H9 (cell line): ENCODE measurements at regions not wholly inside any gene's neighbourhood (a gene's known extent, or its start where the extent isn't known, plus 50 kb on each side); places are given as distances from the start of the nearest gene placed in this dataset.

ENCODE experiments used
- DNase-seq: peaks from one replicate; pipeline ENCODE4 v3.0.0-alpha.2; 2017
- H2AFZ ChIP-seq: one replicate; pipeline ENCODE4 v1.6.1; 2013; ENCODE audit warnings: mild to moderate bottlenecking, low read length, control low read depth, moderate library complexity
- H2AK5ac ChIP-seq: 2 replicates; pipeline ENCODE4 v1.6.1; 2013; ENCODE audit warnings: low read length, control low read depth, mixed read lengths; ENCODE audit not compliant: insufficient read length
- H2BK120ac ChIP-seq: one replicate; pipeline ENCODE4 v1.6.1; 2013; ENCODE audit warnings: low read depth, mild to moderate bottlenecking, low read length, control low read depth, inconsistent platforms; ENCODE audit not compliant: poor library complexity, severe bottlenecking
- H2BK12ac ChIP-seq: 2 replicates; pipeline ENCODE4 v1.6.1; 2013; ENCODE audit warnings: low read length, control low read depth, mixed read lengths, low read depth; ENCODE audit not compliant: insufficient read length
- H2BK15ac ChIP-seq: 2 replicates; pipeline ENCODE4 v1.6.1; 2013; ENCODE audit warnings: low read depth, low read length, control low read depth
- H2BK20ac ChIP-seq: one replicate; pipeline ENCODE4 v1.6.1; 2013; ENCODE audit warnings: low read depth, mild to moderate bottlenecking, low read length, control low read depth, inconsistent platforms; ENCODE audit not compliant: poor library complexity, severe bottlenecking
- H2BK5ac ChIP-seq: 2 replicates; pipeline ENCODE4 v1.6.1; 2013; ENCODE audit warnings: low read length, control low read depth, mixed read lengths; ENCODE audit not compliant: insufficient read length
- H3K14ac ChIP-seq: 2 replicates; pipeline ENCODE4 v1.6.1; 2013; ENCODE audit warnings: low read length, control low read depth; ENCODE audit not compliant: insufficient read depth
- H3K18ac ChIP-seq: 2 replicates; pipeline ENCODE4 v1.6.1; 2013; ENCODE audit warnings: low read depth, mild to moderate bottlenecking, mixed read lengths, low read length, control low read depth; ENCODE audit not compliant: insufficient read length
- H3K23ac ChIP-seq: 2 replicates; pipeline ENCODE4 v1.6.1; 2013; ENCODE audit warnings: low read length, control low read depth, mixed read lengths, low read depth; ENCODE audit not compliant: insufficient read length
- H3K23me2 ChIP-seq: 2 replicates; pipeline ENCODE4 v1.6.1; 2013; ENCODE audit warnings: low read depth, mild to moderate bottlenecking, mixed read lengths, low read length, control low read depth; ENCODE audit not compliant: insufficient read length, poor library complexity, severe bottlenecking
- H3K27ac ChIP-seq: 2 replicates; pipeline ENCODE4 v1.5.1; 2013; ENCODE audit warnings: low read length, control low read depth, mixed read lengths, low read depth; ENCODE audit not compliant: insufficient read length
- H3K27me3 ChIP-seq: 2 replicates; pipeline ENCODE4 v1.6.1; 2013; ENCODE audit warnings: low read length, control low read depth, inconsistent platforms; ENCODE audit not compliant: insufficient read depth
- H3K4ac ChIP-seq: 2 replicates; pipeline ENCODE4 v1.6.1; 2013; ENCODE audit warnings: low read depth, mild to moderate bottlenecking, control low read depth, inconsistent platforms, low read length, moderate library complexity
- H3K4me1 ChIP-seq: 2 replicates; pipeline ENCODE4 v1.6.1; 2013; ENCODE audit warnings: low read length, control low read depth, inconsistent platforms; ENCODE audit not compliant: insufficient read depth
- H3K4me2 ChIP-seq: 2 replicates; pipeline ENCODE4 v1.6.1; 2013; ENCODE audit warnings: low read length, control low read depth, mixed read lengths; ENCODE audit not compliant: insufficient read length, insufficient read depth
- H3K56ac ChIP-seq: 2 replicates; pipeline ENCODE4 v1.6.1; 2013; ENCODE audit warnings: low read depth, mild to moderate bottlenecking, mixed read lengths, low read length, control low read depth; ENCODE audit not compliant: insufficient read length
- H3K79me1 ChIP-seq: 2 replicates; pipeline ENCODE4 v1.6.1; 2013; ENCODE audit warnings: low read depth, mild to moderate bottlenecking, moderate library complexity, low read length, control low read depth, inconsistent platforms; ENCODE audit not compliant: insufficient read depth, poor library complexity, severe bottlenecking
- H3K79me2 ChIP-seq: 2 replicates; pipeline ENCODE4 v1.6.1; 2013; ENCODE audit warnings: low read length, control low read depth, inconsistent platforms; ENCODE audit not compliant: insufficient read depth
- H3K9ac ChIP-seq: 2 replicates; pipeline ENCODE4 v1.6.1; 2013; ENCODE audit warnings: low read length, control low read depth, mixed read lengths; ENCODE audit not compliant: insufficient read length; ENCODE audit errors: extremely low read depth
- H3K9me3 ChIP-seq: one replicate; pipeline ENCODE4 v1.6.1; 2013; ENCODE audit warnings: low read depth, low read length, inconsistent platforms; ENCODE audit not compliant: control insufficient read depth
- H3T11ph ChIP-seq: one replicate; pipeline ENCODE4 v1.6.1; 2013; ENCODE audit warnings: mild to moderate bottlenecking, low read length, control low read depth, inconsistent platforms
- H4K20me1 ChIP-seq: one replicate; pipeline ENCODE4 v1.6.1; 2013; ENCODE audit not compliant: control insufficient read depth, insufficient read length, insufficient read depth
- H4K5ac ChIP-seq: 2 replicates; pipeline ENCODE4 v1.6.1; 2013; ENCODE audit warnings: low read depth, mild to moderate bottlenecking, mixed read lengths, low read length, control low read depth; ENCODE audit not compliant: insufficient read length
- H4K8ac ChIP-seq: replicated peaks from 2 replicates; pipeline ENCODE4 v1.6.1; 2013; ENCODE audit warnings: low read length, control low read depth, mixed read lengths, low read depth; ENCODE audit not compliant: insufficient read length
- H4K91ac ChIP-seq: 2 replicates; pipeline ENCODE4 v1.6.1; 2013; ENCODE audit warnings: low read depth, mild to moderate bottlenecking, moderate library complexity, mixed read lengths, low read length, control low read depth; ENCODE audit not compliant: insufficient read length
- H3K27ac Mint-ChIP-seq, 3 experiments: 2 replicates in 2 of 3; 3 replicates in 1 of 3; pipeline ENCODE4 v1.8.0; 2020 to 2021; ENCODE audit warnings: mixed read lengths in 3 of 3, mild to moderate bottlenecking in 1 of 3, moderate library complexity in 1 of 3
- H3K27me3 Mint-ChIP-seq: 2 replicates; pipeline ENCODE4 v1.8.0; 2021; ENCODE audit warnings: low read depth, mild to moderate bottlenecking, moderate library complexity, mixed read lengths
- H3K36me3 Mint-ChIP-seq, 3 experiments: 2 replicates in 2 of 3; 3 replicates in 1 of 3; pipeline ENCODE4 v1.8.0; 2020 to 2021; ENCODE audit warnings: low read depth in 3 of 3, mixed read lengths in 3 of 3; ENCODE audit not compliant: insufficient read depth in 1 of 3
- H3K4me1 Mint-ChIP-seq, 2 experiments: 2 replicates each; pipeline ENCODE4 v1.8.0; 2020; ENCODE audit warnings: mixed read lengths in 2 of 2
- H3K4me3 Mint-ChIP-seq, 2 experiments: 2 replicates in 1 of 2; 3 replicates in 1 of 2; pipeline ENCODE4 v1.8.0; 2020 to 2021; ENCODE audit warnings: mild to moderate bottlenecking in 2 of 2, mixed read lengths in 2 of 2, moderate library complexity in 1 of 2
- H3K9me3 Mint-ChIP-seq, 2 experiments: 2 replicates in 1 of 2; 3 replicates in 1 of 2; pipeline ENCODE4 v1.8.0; 2020; ENCODE audit warnings: mild to moderate bottlenecking in 2 of 2, mixed read lengths in 2 of 2, moderate library complexity in 1 of 2
- CTCF ChIP-seq: fragments of 200-600 bp; sonication (generic); conservative IDR thresholded peaks from 3 replicates; pipeline ENCODE4 v1.8.0; 2021; ENCODE audit warnings: antibody characterized with exemption, mild to moderate bottlenecking
- WGBS: extraction: QIAGEN DNeasy Blood & Tissue Kit; methylation state at CpG from one replicate; pipeline ENCODE4 v1.1.7; 2013; ENCODE audit warnings: missing lambda C conversion rate, low lambda C conversion rate, mixed read lengths; ENCODE audit not compliant: insufficient read length; ENCODE audit errors: extremely low coverage; 5-methylcytosine and 5-hydroxymethylcytosine counted together

GRCh38 chr1:229192853-229193252, 78.1 kb upstream of the RAB4A start:
- no peak overlapping the region for H3K9ac ChIP-seq
- H3T11ph ChIP-seq = no peak overlapping the region
- no peaks in the 10 kb centered on the region; a peak in 1 of 7 replicates for H3K36me3 Mint-ChIP-seq
- H3K79me2 ChIP-seq = no peaks in the 10 kb centered on the region
- no peak overlapping the region for H2BK120ac ChIP-seq
- no peak overlapping the region for H4K8ac ChIP-seq
- no peak overlapping the region for H2AFZ ChIP-seq
- WGBS = no CpG with 5 or more reads among the region's 4 CpGs
- no peak overlapping the region for H3K18ac ChIP-seq
- H3K27ac ChIP-seq = no peak overlapping the region
- no peak overlapping the region for H2BK12ac ChIP-seq
- no peaks in the 10 kb centered on the region for H3K27me3 Mint-ChIP-seq
- H4K20me1 ChIP-seq = no peaks in the 10 kb centered on the region
- no peaks in the 10 kb centered on the region for H3K27me3 ChIP-seq
- H3K4me3 Mint-ChIP-seq = no peak overlapping the region
- H3K14ac ChIP-seq = no peak overlapping the region
- H3K79me1 ChIP-seq = no peaks in the 10 kb centered on the region
- no peak overlapping the region for H4K5ac ChIP-seq
- no peak overlapping the region for H3K4ac ChIP-seq
- no peaks in the 10 kb centered on the region for H3K9me3 ChIP-seq
- H3K4me1 Mint-ChIP-seq = peaks cover 32 to 35% of the 10 kb centered on the region in 2 experiments
- H3K56ac ChIP-seq = no peak overlapping the region
- H3K23ac ChIP-seq = no peak overlapping the region
- TF ChIP-seq CTCF = no peak
- no peak for DNase-seq
- H4K91ac ChIP-seq = no peak overlapping the region
- no peak overlapping the region for H3K4me2 ChIP-seq
- H2BK20ac ChIP-seq = no peak overlapping the region
- H3K9me3 Mint-ChIP-seq = no peaks in the 10 kb centered on the region
- no peak overlapping the region for H2BK5ac ChIP-seq
- H3K23me2 ChIP-seq = no peaks in the 10 kb centered on the region
- peaks cover 5% of the 10 kb centered on the region for H3K4me1 ChIP-seq
- no peak overlapping the region for H2AK5ac ChIP-seq
- H3K27ac Mint-ChIP-seq = peak overlapping the region in 1 of 3 experiments; percentile 91; a peak in 1 of 7 replicates
- no peak overlapping the region for H2BK15ac ChIP-seq
